ENCODE measurements at regions not wholly inside any gene's neighbourhood (a gene's known extent, or its start where the extent isn't known, plus 50 kb on each side); places are given as distances from the start of the nearest gene placed in this dataset.

DNA sequence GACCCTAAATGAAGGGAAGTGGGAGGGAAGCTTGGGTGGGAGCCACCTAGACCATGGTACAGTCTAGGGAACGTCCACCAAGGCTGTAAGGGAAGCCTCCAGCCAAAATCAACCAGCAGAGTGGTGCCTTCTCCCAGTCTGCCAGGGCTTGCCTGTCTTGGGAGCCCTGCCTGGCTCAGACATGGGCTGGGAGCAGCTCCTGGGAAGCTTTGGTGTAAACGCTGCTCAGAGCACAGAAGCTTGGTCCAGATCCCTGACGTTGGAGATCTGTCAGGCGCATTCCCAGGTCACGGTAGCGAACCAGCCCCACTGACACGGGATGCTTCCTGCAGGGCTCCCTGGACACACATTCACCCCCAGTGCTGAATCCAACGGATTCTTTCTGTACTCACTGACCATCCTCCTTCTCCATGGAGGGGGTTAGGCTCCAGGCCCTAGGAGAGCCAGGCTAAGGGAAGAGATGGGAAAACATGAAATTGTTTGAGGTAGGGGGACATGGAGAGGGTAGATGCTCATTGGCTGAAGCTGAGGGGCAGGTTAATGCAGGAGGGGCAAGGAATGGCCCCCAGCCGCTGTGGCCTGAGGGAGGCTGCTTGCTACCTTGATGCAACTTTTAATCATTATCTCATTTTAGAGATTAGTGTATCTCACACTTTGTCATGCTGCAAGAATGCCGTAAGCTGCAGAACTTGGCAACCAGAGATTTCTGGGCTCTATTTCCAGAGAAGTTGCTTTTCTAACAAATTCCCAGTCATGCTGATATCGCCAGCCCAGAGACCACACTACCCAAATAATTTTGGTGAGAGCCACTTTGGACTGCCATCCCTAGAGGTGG lies 195.8 kb downstream of the UQCRFS1 start:
- Histone ChIP-seq H3K4ac (ENCODE audit: low read length) (no peak overlapping the region), H3K27me3 (ENCODE audit: control insufficient read depth in 3 of 3, insufficient read depth in 3 of 3, low read depth in 1 of 3, low read length in 3 of 3) (no peaks in the 10 kb centered on the region), H3K9ac (ENCODE audit: low read depth, low read length, poor library complexity) (no peak overlapping the region), H3K4me2 (ENCODE audit: insufficient read depth, low read length, poor library complexity, severe bottlenecking) (no peak overlapping the region), H3K79me1 (ENCODE audit: low read depth, low read length) (no peaks in the 10 kb centered on the region), H3K9me3 (replicated peaks in 1 of 2; ENCODE audit: control insufficient read depth in 2 of 2, insufficient read depth in 1 of 2, low read depth in 1 of 2, low read length in 2 of 2) (no peaks in the 10 kb centered on the region), H2BK15ac (ENCODE audit: low read length) (no peak overlapping the region), H3K23ac (ENCODE audit: low read depth, low read length, poor library complexity) (peak overlapping the region; percentile 4), H4K8ac (ENCODE audit: low read depth, low read length) (no peak overlapping the region), H3K27ac (replicated peaks; ENCODE audit: low read length) (no peak overlapping the region), H2BK12ac (ENCODE audit: low read length) (no peak overlapping the region), H2BK120ac (ENCODE audit: low read depth, low read length) (no peak overlapping the region), H3K36me3 (replicated peaks in 1 of 2; ENCODE audit: control insufficient read depth in 2 of 2, insufficient read depth in 2 of 2, low read length in 2 of 2) (no peaks in the 10 kb centered on the region), H3K14ac (ENCODE audit: low read length) (no peak overlapping the region), H2AFZ (ENCODE audit: low read length) (no peak overlapping the region), H2AK5ac (ENCODE audit: low read depth, low read length) (no peak overlapping the region), H3K4me1 (ENCODE audit: control insufficient read depth in 2 of 2, insufficient read depth in 1 of 2, low read depth in 1 of 2, low read length in 2 of 2) (peaks cover 0 to 12% of the 10 kb centered on the region in 2 donors), H3K4me3 (ENCODE audit: low read length in 2 of 2) (no peak overlapping the region), H3K18ac (ENCODE audit: low read length) (peak overlapping the region; percentile 16), H4K91ac (ENCODE audit: low read depth, low read length, poor library complexity) (no peak overlapping the region), H2BK5ac (ENCODE audit: low read length) (no peak overlapping the region)
- DNase-seq (ENCODE audit: low spot score) = no peak
- no CpG with 5 or more reads among the region's 11 CpGs for WGBS, 2 donors (ENCODE audit: extremely low coverage in 2 of 2, insufficient read length in 2 of 2, insufficient replicate concordance in 1 of 2)

DNA sequence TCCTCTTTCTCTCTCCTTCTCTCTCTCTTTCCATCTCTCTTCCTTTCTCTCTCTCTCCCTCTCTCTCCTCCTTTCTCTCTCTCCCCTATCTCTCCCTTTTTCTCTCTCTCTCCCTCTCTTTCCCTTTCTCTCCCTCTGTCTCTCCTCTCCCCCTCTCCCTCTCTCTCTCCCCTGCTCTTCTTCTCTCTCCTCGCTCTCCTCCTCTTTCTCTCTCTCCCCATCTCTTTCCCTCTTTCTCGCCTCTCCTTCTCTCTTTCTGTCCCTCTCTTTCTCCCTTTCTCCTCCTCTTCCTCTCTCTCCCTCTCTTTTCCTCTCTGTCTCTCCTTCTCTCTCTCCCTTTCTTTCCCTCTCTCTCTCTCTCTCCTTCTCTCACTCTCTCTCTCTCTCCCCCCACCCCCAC lies 196.6 kb downstream of the UQCRFS1 start:
- Histone ChIP-seq H3K9me3 (replicated peaks in 1 of 2; ENCODE audit: control insufficient read depth in 2 of 2, insufficient read depth in 1 of 2, low read depth in 1 of 2, low read length in 2 of 2) (no peaks in the 10 kb centered on the region), H4K8ac (ENCODE audit: low read depth, low read length) (no peak overlapping the region), H3K23ac (ENCODE audit: low read depth, low read length, poor library complexity) (no peak overlapping the region), H3K4me2 (ENCODE audit: insufficient read depth, low read length, poor library complexity, severe bottlenecking) (no peak overlapping the region), H3K36me3 (replicated peaks in 1 of 2; ENCODE audit: control insufficient read depth in 2 of 2, insufficient read depth in 2 of 2, low read length in 2 of 2) (no peaks in the 10 kb centered on the region), H3K79me1 (ENCODE audit: low read depth, low read length) (no peaks in the 10 kb centered on the region), H2BK5ac (ENCODE audit: low read length) (no peak overlapping the region), H3K14ac (ENCODE audit: low read length) (no peak overlapping the region), H3K4me1 (ENCODE audit: control insufficient read depth in 2 of 2, insufficient read depth in 1 of 2, low read depth in 1 of 2, low read length in 2 of 2) (peaks cover 0 to 12% of the 10 kb centered on the region in 2 donors), H2BK15ac (ENCODE audit: low read length) (no peak overlapping the region), H3K4me3 (ENCODE audit: low read length in 2 of 2) (no peak overlapping the region), H2AFZ (ENCODE audit: low read length) (no peak overlapping the region), H2BK12ac (ENCODE audit: low read length) (no peak overlapping the region), H3K9ac (ENCODE audit: low read depth, low read length, poor library complexity) (no peak overlapping the region), H2AK5ac (ENCODE audit: low read depth, low read length) (no peak overlapping the region), H3K4ac (ENCODE audit: low read length) (no peak overlapping the region), H2BK120ac (ENCODE audit: low read depth, low read length) (no peak overlapping the region), H3K27ac (replicated peaks; ENCODE audit: low read length) (no peak overlapping the region), H4K91ac (ENCODE audit: low read depth, low read length, poor library complexity) (no peak overlapping the region), H3K27me3 (ENCODE audit: control insufficient read depth in 3 of 3, insufficient read depth in 3 of 3, low read depth in 1 of 3, low read length in 3 of 3) (no peaks in the 10 kb centered on the region), H3K18ac (ENCODE audit: low read length) (no peak overlapping the region)
- 100% methylated on average over 2 of the region's 2 CpGs; no CpG with 5 or more reads in 1 of the 2 donors for WGBS, 2 donors (ENCODE audit: extremely low coverage in 2 of 2, insufficient read length in 2 of 2, insufficient replicate concordance in 1 of 2)
- DNase-seq (ENCODE audit: low spot score) = no peak

DNA sequence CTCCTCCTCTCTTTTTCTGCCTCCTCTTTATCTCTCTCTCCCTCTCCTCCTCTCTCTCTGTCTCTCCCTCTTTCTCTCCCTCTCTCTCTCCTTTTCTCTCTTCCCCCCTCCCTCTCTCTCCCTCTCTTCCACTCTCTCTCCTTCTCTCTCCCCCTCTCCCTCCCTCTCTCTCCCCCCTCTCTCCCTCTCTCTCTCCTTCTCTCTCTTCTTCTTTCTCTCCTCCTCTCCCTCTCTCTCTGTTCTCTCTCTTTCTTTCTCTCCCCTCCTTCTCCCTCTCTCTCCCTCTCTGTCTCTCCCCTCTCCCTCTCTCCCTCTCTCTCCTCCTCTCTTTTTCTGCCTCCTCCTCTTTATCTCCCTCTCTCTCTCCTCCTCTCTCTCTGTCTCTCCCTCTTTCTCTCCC lies 197.4 kb downstream of the UQCRFS1 start:
- Histone ChIP-seq H2BK5ac (ENCODE audit: low read length) (no peak overlapping the region), H3K18ac (ENCODE audit: low read length) (no peak overlapping the region), H4K8ac (ENCODE audit: low read depth, low read length) (no peak overlapping the region), H4K91ac (ENCODE audit: low read depth, low read length, poor library complexity) (no peak overlapping the region), H3K4me1 (ENCODE audit: control insufficient read depth in 2 of 2, insufficient read depth in 1 of 2, low read depth in 1 of 2, low read length in 2 of 2) (peaks cover 0 to 9% of the 10 kb centered on the region in 2 donors), H3K4ac (ENCODE audit: low read length) (no peak overlapping the region), H3K79me1 (ENCODE audit: low read depth, low read length) (no peaks in the 10 kb centered on the region), H3K27me3 (ENCODE audit: control insufficient read depth in 3 of 3, insufficient read depth in 3 of 3, low read depth in 1 of 3, low read length in 3 of 3) (no peaks in the 10 kb centered on the region), H3K9ac (ENCODE audit: low read depth, low read length, poor library complexity) (no peak overlapping the region), H3K9me3 (replicated peaks in 1 of 2; ENCODE audit: control insufficient read depth in 2 of 2, insufficient read depth in 1 of 2, low read depth in 1 of 2, low read length in 2 of 2) (no peaks in the 10 kb centered on the region), H3K23ac (ENCODE audit: low read depth, low read length, poor library complexity) (no peak overlapping the region), H2BK120ac (ENCODE audit: low read depth, low read length) (no peak overlapping the region), H3K36me3 (replicated peaks in 1 of 2; ENCODE audit: control insufficient read depth in 2 of 2, insufficient read depth in 2 of 2, low read length in 2 of 2) (no peaks in the 10 kb centered on the region), H2AK5ac (ENCODE audit: low read depth, low read length) (no peak overlapping the region), H3K27ac (replicated peaks; ENCODE audit: low read length) (no peak overlapping the region), H3K4me2 (ENCODE audit: insufficient read depth, low read length, poor library complexity, severe bottlenecking) (no peak overlapping the region), H2BK15ac (ENCODE audit: low read length) (no peak overlapping the region), H3K14ac (ENCODE audit: low read length) (no peak overlapping the region), H3K4me3 (ENCODE audit: low read length in 2 of 2) (no peak overlapping the region), H2BK12ac (ENCODE audit: low read length) (no peak overlapping the region), H2AFZ (ENCODE audit: low read length) (no peak overlapping the region)
- no peak for DNase-seq (ENCODE audit: low spot score)

DNA sequence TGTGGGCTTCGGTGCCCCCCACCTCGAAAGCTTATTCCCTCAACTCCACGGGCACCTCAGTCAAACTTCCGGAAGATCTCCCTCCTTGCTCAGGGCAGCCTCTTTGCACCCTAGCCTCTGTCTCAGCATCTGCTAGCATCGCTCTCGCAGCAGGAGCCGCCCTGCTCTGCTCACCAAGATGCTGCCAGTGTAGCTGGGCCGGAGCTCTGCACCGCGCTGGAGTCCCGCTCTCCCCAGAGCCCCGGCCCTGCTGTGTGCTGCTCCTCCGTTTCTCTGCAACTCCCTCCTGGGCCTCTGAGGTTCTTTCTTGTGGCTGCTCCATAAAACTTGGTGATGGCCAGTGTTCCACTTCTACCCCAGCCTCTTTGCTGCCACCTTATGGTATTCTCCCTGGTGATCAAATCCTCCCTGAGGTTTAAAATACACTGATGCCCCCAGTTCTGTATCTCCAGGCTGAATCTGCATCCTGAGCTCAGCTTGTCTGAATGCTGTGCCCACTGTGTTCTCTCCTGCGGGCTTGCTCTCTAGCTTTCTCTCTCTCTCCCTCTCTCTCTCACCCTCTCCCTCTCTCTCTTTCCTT lies 198.0 kb downstream of the UQCRFS1 start:
- Histone ChIP-seq H3K23ac (ENCODE audit: low read depth, low read length, poor library complexity) (no peak overlapping the region), H3K27me3 (ENCODE audit: control insufficient read depth in 3 of 3, insufficient read depth in 3 of 3, low read depth in 1 of 3, low read length in 3 of 3) (no peaks in the 10 kb centered on the region), H4K8ac (ENCODE audit: low read depth, low read length) (no peak overlapping the region), H3K4me2 (ENCODE audit: insufficient read depth, low read length, poor library complexity, severe bottlenecking) (no peak overlapping the region), H3K18ac (ENCODE audit: low read length) (peak overlapping the region; percentile 69), H2AK5ac (ENCODE audit: low read depth, low read length) (peak overlapping the region; percentile 2), H3K79me1 (ENCODE audit: low read depth, low read length) (peaks cover 4% of the 10 kb centered on the region), H3K9ac (ENCODE audit: low read depth, low read length, poor library complexity) (no peak overlapping the region), H2BK15ac (ENCODE audit: low read length) (no peak overlapping the region), H3K4ac (ENCODE audit: low read length) (no peak overlapping the region), H3K4me3 (ENCODE audit: low read length in 2 of 2) (no peak overlapping the region), H3K4me1 (ENCODE audit: control insufficient read depth in 2 of 2, insufficient read depth in 1 of 2, low read depth in 1 of 2, low read length in 2 of 2) (peaks cover 0 to 9% of the 10 kb centered on the region in 2 donors), H2AFZ (ENCODE audit: low read length) (no peak overlapping the region), H3K14ac (ENCODE audit: low read length) (no peak overlapping the region), H2BK120ac (ENCODE audit: low read depth, low read length) (no peak overlapping the region), H2BK12ac (ENCODE audit: low read length) (no peak overlapping the region), H4K91ac (ENCODE audit: low read depth, low read length, poor library complexity) (no peak overlapping the region), H3K9me3 (replicated peaks in 1 of 2; ENCODE audit: control insufficient read depth in 2 of 2, insufficient read depth in 1 of 2, low read depth in 1 of 2, low read length in 2 of 2) (peaks cover 0 to under 1% of the 10 kb centered on the region in 2 donors), H3K36me3 (replicated peaks in 1 of 2; ENCODE audit: control insufficient read depth in 2 of 2, insufficient read depth in 2 of 2, low read length in 2 of 2) (no peaks in the 10 kb centered on the region), H3K27ac (replicated peaks; ENCODE audit: low read length) (no peak overlapping the region), H2BK5ac (ENCODE audit: low read length) (peak overlapping the region; percentile 75)
- WGBS, 2 donors (ENCODE audit: extremely low coverage in 2 of 2, insufficient read length in 2 of 2, insufficient replicate concordance in 1 of 2) = no CpG with 5 or more reads among the region's 14 CpGs
- DNase-seq (ENCODE audit: low spot score) = no peak

All from neuronal stem cell (in vitro differentiated cells).